MV-4-11 (cell line): ENCODE measurements at regions not wholly inside any gene's neighbourhood (a gene's known extent, or its start where the extent isn't known, plus 50 kb on each side); places are given as distances from the start of the nearest gene placed in this dataset.

Experiments
- DNase-seq: peaks from one replicate; lab custom pipeline; 2025; lab: John Stamatoyannopoulos, UW

DNA sequence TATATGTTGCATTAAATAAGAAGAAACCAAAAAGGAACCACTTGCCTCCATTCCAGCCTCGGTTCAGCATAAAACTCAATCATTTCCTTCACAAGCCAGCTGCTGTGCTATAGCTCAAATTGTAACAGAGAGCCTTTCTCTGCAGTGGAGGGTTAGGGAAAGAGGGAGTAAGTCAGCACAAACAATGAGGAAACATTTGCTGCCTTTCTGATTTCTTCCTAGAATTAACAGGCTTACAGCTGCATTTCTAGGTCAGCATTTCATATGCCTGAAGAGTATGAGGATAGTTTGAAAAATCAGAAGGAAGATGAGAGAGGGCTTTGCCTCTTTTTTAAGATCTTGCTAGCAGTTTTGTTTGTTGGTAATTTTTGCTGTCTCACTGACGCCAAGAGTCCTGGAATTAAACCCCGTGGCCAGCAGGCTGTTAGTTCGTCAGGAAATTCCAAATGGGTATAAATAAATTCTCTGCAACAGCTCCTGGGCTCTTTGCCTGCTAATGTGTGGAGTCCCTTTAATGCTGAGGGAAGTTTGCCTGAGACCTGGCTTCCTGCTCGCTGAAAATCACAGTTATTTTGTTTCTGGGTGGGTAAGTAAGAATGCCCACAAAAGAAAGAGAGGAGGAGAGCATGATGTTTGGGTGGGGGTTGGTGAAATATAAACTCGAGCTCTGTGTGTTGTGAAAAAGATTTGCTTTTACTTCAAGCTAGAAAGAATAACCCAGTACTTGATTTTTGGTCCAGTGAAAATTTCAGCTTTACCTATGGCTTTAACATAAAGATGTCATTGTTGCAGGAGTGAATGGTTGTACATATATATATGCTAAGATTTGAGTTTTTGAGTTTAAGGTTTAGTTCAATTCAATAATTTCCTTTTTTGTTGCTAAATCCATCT lies 148.1 kb upstream of the DMRT1 start:
- DNase-seq, result no peak

DNA sequence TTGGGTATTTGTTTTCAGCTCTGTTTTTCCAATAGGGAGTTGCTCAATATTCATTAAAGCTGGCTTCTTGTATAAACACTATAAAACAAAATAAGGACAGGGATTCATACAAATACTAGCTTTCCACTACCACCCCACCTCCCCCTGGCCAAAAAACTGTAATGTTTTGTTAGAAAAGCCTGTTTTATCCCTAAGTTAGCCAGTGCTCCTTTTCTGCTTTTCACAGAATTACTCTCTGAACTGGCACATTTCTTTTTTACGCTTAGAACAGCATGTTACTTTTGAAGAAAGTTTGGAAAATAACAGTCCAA lies 147.4 kb upstream of the DMRT1 start:
- DNase-seq, result no peak

DNA sequence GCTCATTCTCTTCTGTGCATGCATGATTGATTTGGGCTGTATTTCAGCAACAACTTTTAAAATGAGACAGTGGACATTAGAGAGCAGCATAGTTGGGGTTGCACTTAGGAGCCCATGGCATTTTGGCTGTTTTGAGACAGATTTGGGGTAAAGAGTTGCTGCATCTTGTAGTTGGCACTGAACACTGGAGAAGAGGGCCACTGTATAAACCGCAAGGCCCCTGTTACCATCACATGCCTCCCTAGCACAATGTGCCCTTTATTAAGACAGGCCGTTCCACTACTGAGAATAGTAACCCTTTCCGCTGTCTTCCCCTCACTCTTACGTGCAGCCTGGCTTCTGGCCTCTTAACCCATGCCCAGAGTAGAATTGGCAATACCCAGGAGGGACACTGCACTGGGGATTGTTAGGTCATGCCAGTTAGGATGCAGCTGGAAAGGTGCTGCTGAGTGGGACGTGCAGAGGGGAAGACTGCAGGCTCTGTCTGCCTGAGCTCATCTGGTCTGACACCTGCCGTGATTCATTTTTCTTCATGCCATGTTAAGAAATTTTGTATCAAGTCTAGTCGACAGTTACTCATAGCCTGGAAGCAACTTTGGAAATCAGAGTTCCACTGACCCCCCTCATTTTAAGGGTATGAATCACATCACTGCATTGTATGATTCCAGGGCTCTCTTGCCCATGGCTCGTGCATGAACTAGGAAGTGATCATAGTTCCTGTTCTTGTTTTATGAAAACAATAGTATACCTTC lies 146.9 kb upstream of the DMRT1 start:
- DNase-seq, result no peak

DNA sequence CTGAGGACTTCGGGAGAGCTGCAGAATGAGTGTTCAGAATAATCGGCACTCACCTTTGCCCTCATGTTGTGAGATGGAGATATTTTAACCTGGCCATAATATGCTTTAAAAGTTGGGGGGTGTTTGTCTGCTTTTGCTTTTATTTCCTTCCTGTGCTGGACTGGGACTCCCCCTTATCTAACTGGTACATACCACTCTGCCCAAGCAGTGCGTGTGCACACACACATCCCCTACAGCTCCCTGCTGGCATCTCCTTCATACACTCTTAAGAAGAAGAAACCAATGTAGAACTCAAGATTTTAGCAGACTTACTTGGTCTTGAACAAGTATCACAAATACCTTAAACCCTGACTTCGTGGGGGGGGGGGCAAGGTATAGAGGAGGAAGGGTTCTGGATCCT lies 146.2 kb upstream of the DMRT1 start:
- DNase-seq, result no peak

DNA sequence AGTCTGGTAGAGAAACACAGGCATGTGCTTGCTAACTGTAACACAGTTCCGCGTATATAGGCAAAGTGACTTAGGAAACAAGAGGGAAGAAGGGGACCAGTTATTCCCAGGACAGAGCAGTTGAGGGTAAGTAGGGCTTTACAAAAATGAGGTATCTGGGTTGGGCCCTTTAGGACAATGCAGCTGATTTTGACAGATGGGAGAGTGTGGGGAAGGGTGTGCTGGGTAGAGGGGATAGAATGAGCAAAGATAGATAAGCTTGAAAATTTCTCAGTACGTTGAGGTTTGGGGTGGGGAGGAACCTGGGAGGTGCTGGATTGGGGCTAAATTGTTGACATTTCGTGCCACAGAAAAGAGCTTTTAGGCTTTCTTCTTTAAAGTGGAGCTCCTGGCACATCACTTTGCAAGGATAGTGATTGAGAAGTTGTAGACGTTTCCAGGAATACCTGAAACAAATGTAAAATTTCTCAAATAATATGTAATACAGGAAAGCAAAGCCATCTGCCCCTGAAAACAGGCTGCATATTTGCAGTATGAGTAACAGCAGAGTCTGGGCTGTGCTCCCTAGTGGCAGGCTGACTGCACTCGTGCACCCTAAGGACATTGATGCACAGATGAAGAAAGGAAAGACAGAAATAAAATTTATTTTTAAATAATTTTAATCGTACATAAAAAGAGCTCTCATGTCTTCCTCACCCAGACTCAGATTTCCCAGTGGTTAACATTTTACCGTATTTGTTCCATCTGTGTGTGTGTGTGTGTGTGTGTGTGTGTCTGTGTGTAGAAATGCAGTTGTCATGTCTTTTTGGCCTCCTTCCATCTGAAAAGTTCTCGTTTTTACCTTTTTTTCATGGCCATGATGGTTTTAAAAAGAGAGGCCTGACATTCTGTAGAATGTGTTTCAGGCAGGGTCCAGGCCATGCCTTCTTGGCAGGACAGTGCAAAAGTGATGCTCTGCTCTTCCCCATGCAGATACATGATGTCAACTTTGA lies 144.9 kb upstream of the DMRT1 start:
- DNase-seq, result no peak

DNA sequence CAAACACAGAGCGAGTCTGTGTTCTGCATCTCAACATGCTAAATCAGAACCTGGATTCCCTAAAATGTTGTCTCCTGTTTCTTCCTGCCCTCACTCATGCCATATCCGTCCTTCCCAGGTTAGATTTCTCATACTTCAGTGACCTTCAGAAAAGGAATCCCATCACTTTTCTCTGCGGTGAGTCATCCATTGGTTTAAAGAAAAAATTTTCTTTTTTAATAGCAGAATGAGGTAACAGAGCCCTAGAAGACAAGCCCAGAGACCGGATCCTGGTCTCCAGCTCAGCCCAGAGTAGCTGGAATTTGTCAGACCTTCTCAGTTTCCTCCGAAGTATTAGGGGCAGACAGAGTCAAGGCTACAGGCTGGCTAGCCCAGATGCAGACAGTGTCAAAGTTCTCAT lies 143.2 kb upstream of the DMRT1 start:
- DNase-seq, result no peak

DNA sequence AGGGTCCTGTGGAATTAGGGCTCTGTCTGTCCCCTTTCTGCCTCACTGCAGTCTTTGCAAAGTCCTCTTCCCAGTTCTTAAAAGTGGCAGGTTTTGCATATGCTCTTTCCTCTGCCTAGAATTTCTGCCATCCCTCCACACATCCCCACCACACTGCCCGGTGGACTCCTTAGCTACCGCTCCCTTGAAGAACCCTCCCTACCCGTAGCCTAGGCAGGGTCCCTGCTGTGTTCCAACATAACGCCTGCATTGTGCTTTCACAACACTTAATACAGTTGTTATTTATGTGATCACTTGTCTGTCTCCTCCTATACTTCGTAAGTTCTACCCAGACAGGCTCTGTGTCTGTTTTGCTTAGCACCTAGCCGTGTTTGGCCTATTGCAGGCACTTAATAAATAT lies 142.5 kb upstream of the DMRT1 start:
- no peak for DNase-seq

DNA sequence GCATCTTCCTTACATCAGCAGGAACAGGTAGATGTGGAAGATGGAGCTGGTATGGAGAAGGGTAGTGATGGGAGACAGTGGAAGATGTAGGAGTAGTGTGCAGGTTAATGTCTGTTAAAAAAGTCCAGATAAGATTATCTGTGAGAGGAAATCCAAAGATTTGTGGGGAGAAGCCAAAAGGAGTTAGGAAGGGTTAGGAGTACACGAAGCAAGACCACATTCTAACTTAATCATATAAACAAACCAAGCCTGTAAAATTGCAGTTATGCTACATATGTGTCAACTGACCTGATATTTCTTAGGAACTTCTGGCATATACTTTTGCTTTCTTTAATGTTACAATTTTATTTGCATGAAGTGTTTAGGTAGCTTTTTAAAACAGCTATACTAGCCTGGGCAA lies 142.1 kb upstream of the DMRT1 start:
- no peak for DNase-seq

DNA sequence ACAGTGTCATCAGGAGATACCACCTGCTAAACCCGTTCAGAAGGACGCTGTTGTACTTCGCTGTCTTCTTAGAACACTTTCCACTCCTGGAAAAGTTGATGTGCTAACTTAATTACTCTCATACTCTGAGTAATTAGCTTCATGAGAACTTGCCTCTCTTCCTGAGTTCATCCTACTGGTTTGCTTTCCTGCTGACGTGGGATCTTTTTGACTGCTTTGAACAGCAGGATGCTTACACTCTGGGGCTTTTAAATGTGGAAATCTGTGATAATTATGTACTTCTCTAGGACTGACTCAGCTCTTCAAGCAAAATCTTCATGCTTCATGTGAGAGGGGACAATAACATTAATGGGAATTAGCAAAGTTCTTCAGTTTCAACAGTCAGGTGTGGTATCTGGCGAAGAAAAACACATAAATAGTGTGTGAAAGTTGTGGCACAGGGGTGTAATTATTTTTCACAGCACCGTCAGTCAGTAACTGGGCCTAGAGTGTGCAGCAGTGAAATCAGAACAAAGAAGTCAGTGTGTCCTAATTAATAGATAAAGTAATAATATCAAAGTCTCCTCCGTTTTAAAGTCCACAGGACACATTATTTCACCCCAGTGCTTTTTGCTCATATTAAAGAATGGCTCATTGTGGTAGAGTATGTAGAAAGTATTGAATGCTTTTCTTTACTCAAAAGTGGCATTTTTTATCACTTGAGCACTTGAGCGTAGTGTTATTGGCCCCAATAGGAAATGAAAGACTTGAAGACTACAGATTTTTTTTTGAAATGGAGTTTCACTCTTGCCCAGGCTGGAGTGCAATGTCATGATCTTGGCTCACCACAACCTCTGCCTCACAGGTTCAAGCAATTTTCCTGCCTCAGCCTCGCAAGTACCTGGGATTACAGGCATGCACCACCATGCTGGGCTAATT lies 140.9 kb upstream of the DMRT1 start:
- no peak for DNase-seq

DNA sequence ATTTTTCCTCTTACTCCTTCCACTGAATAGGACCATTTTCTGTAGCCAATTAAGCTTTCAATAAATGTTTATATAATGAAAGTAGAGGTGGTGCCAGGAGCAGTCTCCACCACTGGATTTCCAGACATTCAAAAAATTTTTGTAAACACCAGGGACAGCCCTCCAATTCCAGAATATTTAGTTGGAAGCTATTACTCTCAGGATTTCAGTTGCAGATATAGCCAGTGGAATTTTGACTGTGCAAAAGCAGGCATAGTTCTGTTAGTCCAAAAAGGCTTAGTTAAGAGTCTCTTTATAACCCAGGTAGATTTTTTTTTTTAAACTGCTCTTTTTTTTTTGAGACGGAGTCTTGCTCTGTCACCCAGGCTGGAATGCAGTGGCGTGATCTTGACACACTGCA lies 138.1 kb upstream of the DMRT1 start:
- no peak for DNase-seq

DNA sequence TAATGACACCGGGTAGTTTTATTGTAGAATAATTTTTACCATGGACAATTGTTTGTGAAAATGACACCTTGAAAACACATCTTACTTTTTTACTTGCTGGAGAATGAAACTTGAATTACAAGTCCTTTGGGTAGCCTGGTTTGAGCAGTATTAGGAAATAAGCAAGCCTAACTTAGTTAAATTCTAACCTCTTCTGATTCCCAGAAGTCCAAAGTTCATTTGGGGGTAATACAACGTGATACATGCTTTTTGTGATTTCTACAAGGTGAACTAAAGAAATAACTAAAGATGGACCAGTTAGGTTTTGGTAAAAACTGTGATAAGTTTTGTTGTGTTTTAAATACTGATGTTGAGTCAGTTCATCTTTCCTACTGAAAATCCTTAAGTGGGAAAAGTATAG lies 135.4 kb upstream of the DMRT1 start:
- DNase-seq, result no peak

DNA sequence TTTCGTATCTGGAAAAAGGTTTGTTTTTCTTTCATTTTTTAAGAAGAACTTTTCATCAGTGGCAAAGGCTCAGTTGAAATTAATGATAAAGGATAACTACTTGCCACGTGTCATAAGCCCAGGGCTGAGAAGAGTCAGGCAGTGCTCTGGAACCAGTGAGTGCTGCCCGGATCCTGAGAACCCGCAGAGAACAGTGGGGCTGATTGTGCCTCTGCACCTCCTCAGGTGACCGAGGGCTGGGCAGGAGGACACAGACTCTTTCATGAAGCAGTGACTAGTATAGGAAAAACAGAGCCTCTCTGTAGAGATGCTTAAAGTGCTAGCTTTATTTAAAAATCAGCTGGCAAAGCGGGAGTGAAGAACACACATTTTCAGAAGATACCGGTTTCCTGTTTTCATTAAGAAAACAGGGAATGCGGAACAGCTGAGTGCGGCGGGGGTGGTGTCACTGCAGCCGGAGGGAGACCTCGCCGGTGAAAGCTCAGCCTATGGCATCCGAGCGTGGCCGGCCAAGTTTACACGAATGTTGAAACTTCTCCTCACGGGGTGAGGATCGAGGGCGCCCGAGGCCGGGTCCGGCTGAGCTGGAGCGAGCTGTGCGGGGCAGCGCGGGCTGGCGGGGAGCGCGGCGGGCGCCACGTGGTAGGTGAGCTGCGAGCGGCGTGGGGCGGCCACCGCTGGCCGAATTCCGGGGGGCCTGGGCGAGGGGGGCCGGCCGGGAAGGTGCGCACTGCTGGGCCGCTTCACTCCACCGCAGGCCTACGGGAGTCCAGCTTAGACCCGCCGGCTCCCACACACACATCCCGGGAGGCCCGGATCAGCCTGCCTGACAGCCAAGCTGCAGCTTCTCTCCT lies 134.7 kb upstream of the DMRT1 start:
- peak; percentile 53 for DNase-seq

DNA sequence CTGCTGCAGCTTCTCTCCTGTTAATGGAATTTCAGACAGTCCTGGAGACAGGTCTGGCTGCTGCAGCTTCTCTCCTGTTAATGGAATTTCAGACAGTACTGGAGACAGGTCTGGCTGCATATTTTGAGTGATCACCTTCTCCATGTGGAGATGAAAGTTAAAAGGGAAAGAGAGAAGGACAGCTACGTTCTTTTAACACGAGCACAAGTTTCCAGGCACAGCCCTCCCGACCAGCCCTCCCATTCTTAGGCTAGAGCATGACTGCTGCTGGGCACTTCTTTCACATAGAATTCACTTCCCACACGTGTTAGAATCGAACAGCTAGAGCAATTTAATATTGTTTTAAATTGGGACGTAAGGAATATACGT lies 133.3 kb upstream of the DMRT1 start:
- no peak for DNase-seq

DNA sequence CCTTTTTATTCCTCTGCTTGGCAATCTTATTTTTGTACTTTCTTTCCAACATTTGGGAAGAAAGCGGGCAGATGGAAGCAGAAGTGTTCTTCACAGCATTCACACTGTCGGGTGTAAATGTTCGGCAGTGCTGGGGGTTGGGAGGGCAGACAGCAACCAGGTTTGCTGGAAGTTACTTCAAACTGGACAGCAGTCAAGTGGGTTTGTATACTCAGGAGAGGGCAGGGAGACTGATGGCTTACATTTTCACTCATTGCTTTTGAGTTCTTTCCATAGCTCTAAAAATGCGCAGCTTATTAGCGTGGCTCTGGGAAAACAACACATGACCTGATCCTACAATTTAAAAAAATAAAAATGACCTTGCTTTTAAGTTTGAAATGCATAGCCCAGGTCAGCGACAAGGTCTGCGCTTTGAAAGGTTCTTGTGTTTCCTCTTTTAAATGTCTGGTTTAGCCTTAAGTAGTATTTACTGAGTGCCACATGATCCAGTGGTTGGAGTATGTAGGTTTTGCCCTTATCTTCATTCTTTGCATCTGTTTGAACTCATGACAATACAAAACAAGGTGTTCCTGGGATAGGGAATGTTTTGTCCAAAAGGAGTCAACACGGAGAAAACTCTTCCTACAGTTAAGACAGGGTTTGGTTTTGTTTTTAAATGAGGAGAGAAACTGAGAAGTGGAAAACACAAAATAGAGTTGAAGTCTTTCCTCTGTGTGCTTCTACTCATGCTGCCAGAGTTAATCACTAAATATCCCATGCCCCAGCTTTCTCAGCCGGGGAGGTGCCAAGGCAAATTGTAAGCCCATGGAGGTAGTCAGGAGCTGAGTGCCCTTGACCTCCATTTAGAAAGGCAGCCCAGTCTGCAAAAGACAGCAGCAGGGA lies 132.7 kb upstream of the DMRT1 start:
- no peak for DNase-seq

DNA sequence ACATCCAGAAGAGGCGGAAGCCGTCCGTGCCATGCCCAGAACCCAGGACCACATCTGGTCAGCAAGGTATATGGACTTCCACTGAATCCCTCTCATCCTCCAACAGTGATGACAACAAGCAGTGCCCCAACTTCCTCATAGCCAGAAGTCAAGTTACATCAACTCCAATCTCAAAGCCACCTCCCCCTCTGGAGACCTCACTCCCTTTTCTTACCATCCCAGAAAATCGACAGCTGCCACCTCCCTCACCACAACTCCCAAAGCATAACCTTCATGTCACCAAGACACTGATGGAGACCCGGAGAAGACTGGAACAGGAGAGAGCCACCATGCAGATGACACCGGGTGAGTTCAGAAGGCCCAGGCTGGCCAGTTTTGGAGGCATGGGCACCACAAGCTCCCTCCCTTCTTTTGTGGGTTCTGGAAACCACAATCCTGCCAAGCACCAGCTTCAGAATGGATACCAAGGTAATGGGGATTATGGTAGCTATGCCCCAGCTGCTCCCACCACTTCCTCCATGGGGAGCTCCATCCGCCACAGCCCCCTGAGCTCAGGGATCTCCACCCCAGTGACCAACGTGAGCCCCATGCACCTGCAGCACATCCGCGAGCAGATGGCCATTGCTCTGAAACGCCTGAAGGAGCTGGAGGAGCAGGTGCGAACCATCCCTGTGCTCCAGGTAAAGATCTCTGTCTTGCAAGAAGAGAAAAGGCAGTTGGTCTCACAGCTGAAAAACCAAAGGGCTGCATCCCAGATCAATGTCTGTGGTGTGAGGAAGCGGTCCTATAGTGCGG lies 130.3 kb upstream of the DMRT1 start:
- peak; percentile 25 for DNase-seq

DNA sequence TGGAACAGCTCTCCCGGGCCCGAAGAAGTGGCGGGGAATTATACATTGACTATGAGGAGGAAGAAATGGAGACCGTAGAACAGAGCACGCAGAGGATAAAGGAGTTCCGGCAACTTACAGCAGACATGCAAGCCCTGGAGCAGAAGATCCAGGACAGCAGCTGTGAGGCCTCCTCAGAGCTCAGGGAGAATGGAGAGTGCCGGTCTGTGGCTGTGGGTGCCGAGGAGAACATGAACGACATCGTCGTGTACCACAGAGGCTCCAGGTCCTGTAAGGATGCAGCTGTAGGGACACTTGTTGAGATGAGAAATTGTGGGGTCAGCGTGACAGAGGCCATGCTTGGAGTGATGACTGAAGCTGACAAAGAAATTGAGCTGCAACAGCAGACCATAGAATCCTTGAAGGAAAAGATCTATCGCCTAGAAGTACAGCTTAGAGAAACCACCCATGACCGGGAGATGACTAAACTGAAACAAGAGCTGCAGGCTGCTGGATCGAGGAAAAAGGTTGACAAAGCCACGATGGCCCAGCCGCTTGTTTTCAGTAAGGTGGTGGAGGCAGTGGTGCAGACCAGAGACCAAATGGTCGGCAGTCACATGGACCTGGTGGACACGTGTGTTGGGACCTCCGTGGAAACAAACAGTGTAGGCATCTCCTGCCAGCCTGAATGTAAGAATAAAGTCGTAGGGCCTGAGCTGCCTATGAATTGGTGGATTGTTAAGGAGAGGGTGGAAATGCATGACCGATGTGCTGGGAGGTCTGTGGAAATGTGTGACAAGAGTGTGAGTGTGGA lies 129.5 kb upstream of the DMRT1 start:
- no peak for DNase-seq

DNA sequence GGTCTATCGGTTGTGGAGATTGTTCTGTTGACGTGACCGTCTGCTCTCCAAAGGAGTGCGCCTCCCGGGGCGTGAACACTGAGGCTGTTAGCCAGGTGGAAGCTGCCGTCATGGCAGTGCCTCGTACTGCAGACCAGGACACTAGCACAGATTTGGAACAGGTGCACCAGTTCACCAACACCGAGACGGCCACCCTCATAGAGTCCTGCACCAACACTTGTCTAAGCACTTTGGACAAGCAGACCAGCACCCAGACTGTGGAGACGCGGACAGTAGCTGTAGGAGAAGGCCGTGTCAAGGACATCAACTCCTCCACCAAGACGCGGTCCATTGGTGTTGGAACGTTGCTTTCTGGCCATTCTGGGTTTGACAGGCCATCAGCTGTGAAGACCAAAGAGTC lies 128.9 kb upstream of the DMRT1 start:
- no peak for DNase-seq

DNA sequence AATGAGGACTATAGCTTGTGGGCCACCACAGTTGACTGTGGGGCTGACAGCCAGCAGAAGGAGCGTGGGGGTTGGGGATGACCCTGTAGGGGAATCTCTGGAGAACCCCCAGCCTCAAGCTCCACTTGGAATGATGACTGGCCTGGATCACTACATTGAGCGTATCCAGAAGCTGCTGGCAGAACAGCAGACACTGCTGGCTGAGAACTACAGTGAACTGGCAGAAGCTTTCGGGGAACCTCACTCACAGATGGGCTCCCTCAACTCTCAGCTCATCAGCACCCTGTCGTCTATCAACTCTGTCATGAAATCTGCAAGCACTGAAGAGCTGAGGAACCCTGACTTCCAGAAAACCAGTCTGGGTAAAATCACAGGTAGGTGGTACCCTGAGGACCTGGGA lies 128.4 kb upstream of the DMRT1 start:
- no peak for DNase-seq
